OCI-LY1 (cell line): ENCODE measurements at regions not wholly inside any gene's neighbourhood (a gene's known extent, or its start where the extent isn't known, plus 50 kb on each side); places are given as distances from the start of the nearest gene placed in this dataset.

Experiments
- H2AFZ ChIP-seq: fragments of 200-600 bp; sonication (generic), shearing (Covaris generic); 2 replicates; pipeline ENCODE4 v1.6.0; 2014; ENCODE audit warnings: antibody characterized with exemption, mild to moderate bottlenecking, low read length
- H3F3A ChIP-seq: fragments of 200-600 bp; sonication (generic), shearing (Covaris generic); 2 replicates; pipeline ENCODE4 v1.6.0; 2014; ENCODE audit warnings: mild to moderate bottlenecking, antibody characterized with exemption, low read length, moderate library complexity; ENCODE audit not compliant: insufficient read depth
- H3K27ac ChIP-seq: fragments of 200-600 bp; sonication (generic); 2 replicates; pipeline ENCODE4 v1.5.1; 2014; ENCODE audit warnings: low read length, mixed run types, mild to moderate bottlenecking, low read depth; ENCODE audit not compliant: poor library complexity, severe bottlenecking
- H3K27me3 ChIP-seq: fragments of 200-600 bp; sonication (generic); 2 replicates; pipeline ENCODE4 v1.6.0; 2014; ENCODE audit warnings: antibody characterized with exemption, mild to moderate bottlenecking, low read length, moderate library complexity; ENCODE audit not compliant: insufficient read depth
- H3K36me3 ChIP-seq: fragments of 200-600 bp; sonication (generic); 2 replicates; pipeline ENCODE4 v1.6.1; 2014; ENCODE audit warnings: mild to moderate bottlenecking, antibody characterized with exemption, low read length, moderate library complexity, mixed read lengths; ENCODE audit not compliant: insufficient read depth
- H3K4me1 ChIP-seq: fragments of 200-600 bp; sonication (generic); 2 replicates; pipeline ENCODE4 v1.5.1; 2014; ENCODE audit warnings: mild to moderate bottlenecking, low read length, moderate library complexity; ENCODE audit not compliant: insufficient read depth, severe bottlenecking
- H3K4me2 ChIP-seq: fragments of 200-600 bp; sonication (generic), shearing (Covaris generic); 2 replicates; pipeline ENCODE4 v1.6.1; 2014; ENCODE audit warnings: low read length
- H3K4me3 ChIP-seq: fragments of 200-600 bp; sonication (generic); 2 replicates; pipeline ENCODE4 v1.5.1; 2014; ENCODE audit warnings: low read length, low read depth, mild to moderate bottlenecking, mixed read lengths; ENCODE audit not compliant: poor library complexity, severe bottlenecking
- H3K79me2 ChIP-seq: fragments of 200-600 bp; shearing (Covaris generic); 2 replicates; pipeline ENCODE4 v1.6.1; 2016; ENCODE audit warnings: mixed run types, low read length, mixed read lengths; ENCODE audit not compliant: insufficient read depth
- H3K9ac ChIP-seq: fragments of 200-600 bp; sonication (generic), shearing (Covaris generic); 2 replicates; pipeline ENCODE4 v1.6.1; 2014; ENCODE audit warnings: mild to moderate bottlenecking, low read length, mixed read lengths
- H3K9me2 ChIP-seq: fragments of 200-600 bp; sonication (generic), shearing (Covaris generic); 2 replicates; pipeline ENCODE4 v1.6.1; 2014; ENCODE audit warnings: low read depth, mild to moderate bottlenecking, low read length, mixed read lengths
- H3K9me3 ChIP-seq: fragments of 200-600 bp; shearing (Covaris generic); 2 replicates; pipeline ENCODE4 v1.6.1; 2014; ENCODE audit warnings: low read length, mixed read lengths
- H4K20me1 ChIP-seq: fragments of 200-600 bp; sonication (generic), shearing (Covaris generic); 2 replicates; pipeline ENCODE4 v1.6.0; 2016; ENCODE audit warnings: mild to moderate bottlenecking, low read length; ENCODE audit not compliant: insufficient read depth
- EZH2 ChIP-seq: fragments of 200-600 bp; sonication (generic), shearing (Covaris generic); IDR thresholded peaks from 2 replicates; pipeline ENCODE4 v1.8.0; 2017; ENCODE audit warnings: borderline replicate concordance, mixed run types, mild to moderate bottlenecking, antibody characterized with exemption, low read length, moderate library complexity, mixed read lengths
- TF ChIP-seq, protein P1 (sequence below): fragments of 200-600 bp; sonication (generic), shearing (Covaris generic); IDR thresholded peaks from 2 replicates; pipeline ENCODE4 v1.5.1; 2017; ENCODE audit warnings: mild to moderate bottlenecking, antibody characterized with exemption, low read length, moderate library complexity, mixed read lengths

- Histone ChIP-seq H3K27me3 (no peaks in the 10 kb centered on the region), H3K4me3 (no peak overlapping the region), H3K4me2 (no peak overlapping the region), H3K9ac (no peak overlapping the region), H2AFZ (no peak overlapping the region), H3K9me3 (peaks cover 3% of the 10 kb centered on the region; the same call in 1 of the 2 replicates), H3K27ac (no peak overlapping the region), H3K36me3 (no peaks in the 10 kb centered on the region), H3K4me1 (no peaks in the 10 kb centered on the region), H3F3A (no peaks in the 10 kb centered on the region), H3K79me2 (no peaks in the 10 kb centered on the region), H4K20me1 (no peaks in the 10 kb centered on the region), H3K9me2 (no peaks in the 10 kb centered on the region)
- TF ChIP-seq EZH2 = no peak
- TF ChIP-seq, protein P1, sequence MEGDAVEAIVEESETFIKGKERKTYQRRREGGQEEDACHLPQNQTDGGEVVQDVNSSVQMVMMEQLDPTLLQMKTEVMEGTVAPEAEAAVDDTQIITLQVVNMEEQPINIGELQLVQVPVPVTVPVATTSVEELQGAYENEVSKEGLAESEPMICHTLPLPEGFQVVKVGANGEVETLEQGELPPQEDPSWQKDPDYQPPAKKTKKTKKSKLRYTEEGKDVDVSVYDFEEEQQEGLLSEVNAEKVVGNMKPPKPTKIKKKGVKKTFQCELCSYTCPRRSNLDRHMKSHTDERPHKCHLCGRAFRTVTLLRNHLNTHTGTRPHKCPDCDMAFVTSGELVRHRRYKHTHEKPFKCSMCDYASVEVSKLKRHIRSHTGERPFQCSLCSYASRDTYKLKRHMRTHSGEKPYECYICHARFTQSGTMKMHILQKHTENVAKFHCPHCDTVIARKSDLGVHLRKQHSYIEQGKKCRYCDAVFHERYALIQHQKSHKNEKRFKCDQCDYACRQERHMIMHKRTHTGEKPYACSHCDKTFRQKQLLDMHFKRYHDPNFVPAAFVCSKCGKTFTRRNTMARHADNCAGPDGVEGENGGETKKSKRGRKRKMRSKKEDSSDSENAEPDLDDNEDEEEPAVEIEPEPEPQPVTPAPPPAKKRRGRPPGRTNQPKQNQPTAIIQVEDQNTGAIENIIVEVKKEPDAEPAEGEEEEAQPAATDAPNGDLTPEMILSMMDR = no peak
Measured at GRCh38 chr2:129262934-129263333, 716.5 kb upstream of the RAB6C start.

DNA sequence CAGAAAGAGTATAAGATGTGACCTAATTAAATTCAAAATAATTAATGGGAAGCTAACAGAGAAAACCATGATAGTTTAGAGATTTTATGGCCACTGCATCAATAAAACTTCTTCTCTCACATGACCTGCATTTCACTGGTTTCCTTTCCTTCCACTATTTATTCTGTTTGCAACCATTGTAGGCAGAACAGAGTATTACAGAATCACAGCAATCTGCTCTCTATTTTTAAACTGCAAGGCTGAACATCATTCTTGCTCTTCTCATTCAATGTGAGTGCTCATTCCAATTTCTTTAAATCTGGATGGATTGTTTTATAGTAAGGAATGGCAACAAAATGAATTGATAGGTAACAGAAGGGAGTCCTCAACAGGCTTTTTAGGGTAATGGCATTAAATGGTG lies 715.5 kb upstream of the RAB6C start:
- H3K27ac ChIP-seq = no peak overlapping the region
- no peaks in the 10 kb centered on the region for H3K36me3 ChIP-seq
- no peak overlapping the region for H3K4me3 ChIP-seq
- H3K4me1 ChIP-seq = no peaks in the 10 kb centered on the region
- TF ChIP-seq EZH2 = no peak
- TF ChIP-seq, protein P1 = no peak
- H3K79me2 ChIP-seq = no peaks in the 10 kb centered on the region
- H2AFZ ChIP-seq = no peak overlapping the region
- peaks cover 2% of the 10 kb centered on the region; the same call in 1 of the 2 replicates for H3K9me3 ChIP-seq
- no peaks in the 10 kb centered on the region for H3K27me3 ChIP-seq
- H3K4me2 ChIP-seq = no peak overlapping the region
- H3K9me2 ChIP-seq = no peaks in the 10 kb centered on the region
- H3K9ac ChIP-seq = no peak overlapping the region
- H4K20me1 ChIP-seq = no peaks in the 10 kb centered on the region
- no peaks in the 10 kb centered on the region for H3F3A ChIP-seq

DNA sequence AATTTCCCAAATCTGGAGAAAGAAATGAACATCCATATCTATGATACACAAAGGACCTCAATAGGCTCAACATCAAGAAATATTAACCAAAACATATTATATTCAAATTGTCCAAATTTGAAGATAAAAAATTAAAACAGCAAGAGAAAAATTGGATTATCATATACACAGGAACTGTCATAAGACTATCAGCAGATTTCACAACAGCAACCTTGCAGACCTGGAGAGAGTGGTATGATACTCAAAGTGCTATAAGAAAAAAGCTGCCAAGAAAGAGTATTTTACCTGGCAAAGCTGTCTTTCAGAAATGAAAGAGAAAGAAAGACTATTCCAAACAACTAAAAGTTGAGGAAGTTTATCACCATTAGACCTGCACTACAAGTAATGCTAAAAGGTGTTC lies 711.9 kb upstream of the RAB6C start:
- Histone ChIP-seq H3K9me2 (no peaks in the 10 kb centered on the region), H3K27me3 (no peaks in the 10 kb centered on the region), H3K4me3 (no peak overlapping the region), H2AFZ (no peak overlapping the region), H3K4me1 (no peaks in the 10 kb centered on the region), H3K9me3 (no peaks in the 10 kb centered on the region), H3K27ac (no peak overlapping the region), H4K20me1 (no peaks in the 10 kb centered on the region), H3K4me2 (no peak overlapping the region), H3K9ac (no peak overlapping the region), H3K36me3 (no peaks in the 10 kb centered on the region), H3F3A (no peaks in the 10 kb centered on the region), H3K79me2 (no peaks in the 10 kb centered on the region)
- no peak for TF ChIP-seq EZH2
- TF ChIP-seq, protein P1 = no peak
